Fibroblast of skin of right quadriceps (primary cell): ENCODE measurements at regions not wholly inside any gene's neighbourhood (a gene's known extent, or its start where the extent isn't known, plus 50 kb on each side); places are given as distances from the start of the nearest gene placed in this dataset.

Experiments used
- DNase-seq: peaks from one replicate; pipeline ENCODE4 v3.0.0-alpha.2; 2013

GRCh38 chr18:45231617-45232016 lies 383.7 kb upstream of the SLC14A2 start:
- peak; percentile 82 for DNase-seq

- DNase-seq = no peak
Observed at GRCh38 chr18:45232061-45232460, 383.2 kb upstream of the SLC14A2 start.

GRCh38 chr18:45236676-45237075 lies 378.6 kb upstream of the SLC14A2 start:
- DNase-seq = no peak

GRCh38 chr18:45237343-45238098 lies 377.8 kb upstream of the SLC14A2 start:
- DNase-seq = no peak

GRCh38 chr18:45241271-45241670 lies 374.0 kb upstream of the SLC14A2 start:
- no peak for DNase-seq

- DNase-seq = no peak
Observed at GRCh38 chr18:45241982-45242565, 373.2 kb upstream of the SLC14A2 start.

GRCh38 chr18:45243340-45244110 lies 371.8 kb upstream of the SLC14A2 start:
- DNase-seq = peak; percentile 26

GRCh38 chr18:45245091-45245511 lies 370.2 kb upstream of the SLC14A2 start:
- peak; percentile 79 for DNase-seq

- peak; percentile 94 for DNase-seq
Observed at GRCh38 chr18:45248240-45248903, 366.9 kb upstream of the SLC14A2 start.

- peak; percentile 63 for DNase-seq
Observed at GRCh38 chr18:45249246-45249661, 366.0 kb upstream of the SLC14A2 start.

GRCh38 chr18:45250479-45250878 lies 364.8 kb upstream of the SLC14A2 start:
- DNase-seq = no peak

GRCh38 chr18:45251236-45251635 lies 364.0 kb upstream of the SLC14A2 start:
- DNase-seq = no peak

- no peak for DNase-seq
Observed at GRCh38 chr18:45252474-45252873, 362.8 kb upstream of the SLC14A2 start.

GRCh38 chr18:45253056-45253565 lies 362.2 kb upstream of the SLC14A2 start:
- no peak for DNase-seq

GRCh38 chr18:45253973-45254708 lies 361.1 kb upstream of the SLC14A2 start:
- no peak for DNase-seq

GRCh38 chr18:45254709-45255082 lies 360.6 kb upstream of the SLC14A2 start:
- peak; percentile 20 for DNase-seq

- peak; percentile 96 for DNase-seq
Observed at GRCh38 chr18:45255197-45255890, 359.9 kb upstream of the SLC14A2 start.

- DNase-seq = no peak
Observed at GRCh38 chr18:45260125-45260524, 355.2 kb upstream of the SLC14A2 start.

GRCh38 chr18:45266023-45266422 lies 349.3 kb upstream of the SLC14A2 start:
- DNase-seq = no peak

- DNase-seq = peak; percentile 32
Observed at GRCh38 chr18:45267622-45268021, 347.7 kb upstream of the SLC14A2 start.

GRCh38 chr18:45268583-45268982 lies 346.7 kb upstream of the SLC14A2 start:
- no peak for DNase-seq
